NCI-H82 treated with DMSO at 0.1 percent for 48 hours (cell line): ENCODE measurements at regions not wholly inside any gene's neighbourhood (a gene's known extent, or its start where the extent isn't known, plus 50 kb on each side); places are given as distances from the start of the nearest gene placed in this dataset.
A peak's percentile ranks its signal among the peaks of the same experiment; 100 is the strongest.
"Not testable (repeated sequence)": the region's sequence is repeated elsewhere in the genome, so short reads cannot be mapped to it uniquely, and the experiment has no call there.

Experiments used
- DNase-seq: peaks from one replicate; lab custom pipeline; 2025; ENCODE audit not compliant: unreplicated experiment; lab: John Stamatoyannopoulos, UW

GRCh38 chr18:24616653-24617052, 156.2 kb downstream of the HRH4 start:
- DNase-seq, result no peak

- not testable (repeated sequence) for DNase-seq
Observed at GRCh38 chr18:24624421-24624820, 164.0 kb downstream of the HRH4 start.

GRCh38 chr18:24627644-24628315, 167.3 kb downstream of the HRH4 start:
- no peak for DNase-seq

GRCh38 chr18:24628326-24628725, 167.9 kb downstream of the HRH4 start:
- no peak for DNase-seq

GRCh38 chr18:24629921-24630320, 169.5 kb downstream of the HRH4 start:
- DNase-seq, result no peak

- DNase-seq, result peak; percentile 16
Observed at GRCh38 chr18:24630346-24630880, 170.0 kb downstream of the HRH4 start.

- DNase-seq, result peak; percentile 65
Observed at GRCh38 chr18:24631243-24632025, 171.0 kb downstream of the HRH4 start.

GRCh38 chr18:24632158-24632988, 171.9 kb downstream of the HRH4 start:
- DNase-seq, result peak; percentile 97

- DNase-seq, result peak; percentile 48
Observed at GRCh38 chr18:24633121-24633520, 172.7 kb downstream of the HRH4 start.

GRCh38 chr18:24649571-24649970, 189.1 kb downstream of the HRH4 start:
- DNase-seq, result no peak

GRCh38 chr18:24651434-24651833, 191.0 kb downstream of the HRH4 start:
- no peak for DNase-seq

GRCh38 chr18:24656050-24656449, 195.6 kb downstream of the HRH4 start:
- peak; percentile 81 for DNase-seq

- DNase-seq, result peak; percentile 98
Observed at GRCh38 chr18:24656551-24657443, 196.4 kb downstream of the HRH4 start.

- DNase-seq, result peak; percentile 30
Observed at GRCh38 chr18:24657444-24657842, 197.0 kb downstream of the HRH4 start.

GRCh38 chr18:24658302-24658701, 197.9 kb downstream of the HRH4 start:
- DNase-seq, result no peak

- no peak for DNase-seq
Observed at GRCh38 chr18:24659827-24660720, 199.6 kb downstream of the HRH4 start.

GRCh38 chr18:24660956-24661355, 200.5 kb downstream of the HRH4 start:
- DNase-seq, result no peak

GRCh38 chr18:24662412-24662821, 202.0 kb downstream of the HRH4 start:
- no peak for DNase-seq

- DNase-seq, result no peak
Observed at GRCh38 chr18:24663026-24663425, 202.6 kb downstream of the HRH4 start.
